ENCODE measurements at regions not wholly inside any gene's neighbourhood (a gene's known extent, or its start where the extent isn't known, plus 50 kb on each side); places are given as distances from the start of the nearest gene placed in this dataset.
A peak's percentile ranks its signal among the peaks of the same experiment; 100 is the strongest.
"Not testable (repeated sequence)": the region's sequence is repeated elsewhere in the genome, so short reads cannot be mapped to it uniquely, and the experiment has no call there.

- DNase-seq (ENCODE audit: low spot score): no peak
Measured at GRCh38 chr3:34504366-34504765, 705.9 kb downstream of the PDCD6IP start.

- DNase-seq (ENCODE audit: low spot score): no peak
Measured at GRCh38 chr3:34504775-34505174, 706.3 kb downstream of the PDCD6IP start.

- DNase-seq (ENCODE audit: low spot score): no peak
Measured at GRCh38 chr3:34508732-34509131, 710.3 kb downstream of the PDCD6IP start.

GRCh38 chr3:34511891-34512290 lies 713.5 kb downstream of the PDCD6IP start:
- no peak for DNase-seq (ENCODE audit: low spot score)

- not testable (repeated sequence) for DNase-seq (ENCODE audit: low spot score)
Measured at GRCh38 chr3:34519008-34519407, 720.6 kb downstream of the PDCD6IP start.

- DNase-seq (ENCODE audit: low spot score): no peak
Measured at GRCh38 chr3:34531156-34531555, 732.7 kb downstream of the PDCD6IP start.

- peak; percentile 38 for DNase-seq (ENCODE audit: low spot score)
Measured at GRCh38 chr3:34533451-34533850, 735.0 kb downstream of the PDCD6IP start.

- peak; percentile 57 for DNase-seq (ENCODE audit: low spot score)
Measured at GRCh38 chr3:34534013-34534412, 735.6 kb downstream of the PDCD6IP start.

- no peak for DNase-seq (ENCODE audit: low spot score)
Measured at GRCh38 chr3:34544136-34544535, 745.7 kb downstream of the PDCD6IP start.

- DNase-seq (ENCODE audit: low spot score): no peak
Measured at GRCh38 chr3:34547297-34547920, 749.0 kb downstream of the PDCD6IP start.

GRCh38 chr3:34567266-34567665 lies 768.8 kb downstream of the PDCD6IP start:
- DNase-seq (ENCODE audit: low spot score): no peak

- DNase-seq (ENCODE audit: low spot score): no peak
Measured at GRCh38 chr3:34568766-34569165, 770.3 kb downstream of the PDCD6IP start.

GRCh38 chr3:34569437-34569836 lies 771.0 kb downstream of the PDCD6IP start:
- no peak for DNase-seq (ENCODE audit: low spot score)

GRCh38 chr3:34570916-34571705 lies 772.7 kb downstream of the PDCD6IP start:
- no peak for DNase-seq (ENCODE audit: low spot score)

GRCh38 chr3:34571714-34572113 lies 773.3 kb downstream of the PDCD6IP start:
- DNase-seq (ENCODE audit: low spot score): no peak

GRCh38 chr3:34575776-34576175 lies 777.3 kb downstream of the PDCD6IP start:
- no peak for DNase-seq (ENCODE audit: low spot score)

GRCh38 chr3:34582055-34582454 lies 783.6 kb downstream of the PDCD6IP start:
- no peak for DNase-seq (ENCODE audit: low spot score)

GRCh38 chr3:34583451-34583850 lies 785.0 kb downstream of the PDCD6IP start:
- no peak for DNase-seq (ENCODE audit: low spot score)

GRCh38 chr3:34584971-34585370 lies 786.5 kb downstream of the PDCD6IP start:
- no peak for DNase-seq (ENCODE audit: low spot score)

GRCh38 chr3:34599595-34599994 lies 801.2 kb downstream of the PDCD6IP start:
- no peak for DNase-seq (ENCODE audit: low spot score)

GRCh38 chr3:34619990-34620389 lies 821.6 kb downstream of the PDCD6IP start:
- no peak for DNase-seq (ENCODE audit: low spot score)

- no peak for DNase-seq (ENCODE audit: low spot score)
Measured at GRCh38 chr3:34626699-34627098, 828.3 kb downstream of the PDCD6IP start.

- DNase-seq (ENCODE audit: low spot score): no peak
Measured at GRCh38 chr3:34634939-34635338, 836.5 kb downstream of the PDCD6IP start.
